ENCODE measurements at regions not wholly inside any gene's neighbourhood (a gene's known extent, or its start where the extent isn't known, plus 50 kb on each side); places are given as distances from the start of the nearest gene placed in this dataset.

GRCh38 chr4:43234626-43235415 lies 342.3 kb downstream of the GRXCR1 start:
- TF ChIP-seq, protein P1, sequence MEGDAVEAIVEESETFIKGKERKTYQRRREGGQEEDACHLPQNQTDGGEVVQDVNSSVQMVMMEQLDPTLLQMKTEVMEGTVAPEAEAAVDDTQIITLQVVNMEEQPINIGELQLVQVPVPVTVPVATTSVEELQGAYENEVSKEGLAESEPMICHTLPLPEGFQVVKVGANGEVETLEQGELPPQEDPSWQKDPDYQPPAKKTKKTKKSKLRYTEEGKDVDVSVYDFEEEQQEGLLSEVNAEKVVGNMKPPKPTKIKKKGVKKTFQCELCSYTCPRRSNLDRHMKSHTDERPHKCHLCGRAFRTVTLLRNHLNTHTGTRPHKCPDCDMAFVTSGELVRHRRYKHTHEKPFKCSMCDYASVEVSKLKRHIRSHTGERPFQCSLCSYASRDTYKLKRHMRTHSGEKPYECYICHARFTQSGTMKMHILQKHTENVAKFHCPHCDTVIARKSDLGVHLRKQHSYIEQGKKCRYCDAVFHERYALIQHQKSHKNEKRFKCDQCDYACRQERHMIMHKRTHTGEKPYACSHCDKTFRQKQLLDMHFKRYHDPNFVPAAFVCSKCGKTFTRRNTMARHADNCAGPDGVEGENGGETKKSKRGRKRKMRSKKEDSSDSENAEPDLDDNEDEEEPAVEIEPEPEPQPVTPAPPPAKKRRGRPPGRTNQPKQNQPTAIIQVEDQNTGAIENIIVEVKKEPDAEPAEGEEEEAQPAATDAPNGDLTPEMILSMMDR (conservative IDR thresholded peaks at IDR 0.05; ENCODE audit: low read depth, low read length), result no peak
- TF ChIP-seq EZH2 (IDR thresholded peaks at IDR 0.05; ENCODE audit: borderline replicate concordance, low read depth, low read length, poor library complexity, severe bottlenecking), result no peak
